ENCODE measurements at regions not wholly inside any gene's neighbourhood (a gene's known extent, or its start where the extent isn't known, plus 50 kb on each side); places are given as distances from the start of the nearest gene placed in this dataset.
A peak's percentile ranks its signal among the peaks of the same experiment; 100 is the strongest.

DNA sequence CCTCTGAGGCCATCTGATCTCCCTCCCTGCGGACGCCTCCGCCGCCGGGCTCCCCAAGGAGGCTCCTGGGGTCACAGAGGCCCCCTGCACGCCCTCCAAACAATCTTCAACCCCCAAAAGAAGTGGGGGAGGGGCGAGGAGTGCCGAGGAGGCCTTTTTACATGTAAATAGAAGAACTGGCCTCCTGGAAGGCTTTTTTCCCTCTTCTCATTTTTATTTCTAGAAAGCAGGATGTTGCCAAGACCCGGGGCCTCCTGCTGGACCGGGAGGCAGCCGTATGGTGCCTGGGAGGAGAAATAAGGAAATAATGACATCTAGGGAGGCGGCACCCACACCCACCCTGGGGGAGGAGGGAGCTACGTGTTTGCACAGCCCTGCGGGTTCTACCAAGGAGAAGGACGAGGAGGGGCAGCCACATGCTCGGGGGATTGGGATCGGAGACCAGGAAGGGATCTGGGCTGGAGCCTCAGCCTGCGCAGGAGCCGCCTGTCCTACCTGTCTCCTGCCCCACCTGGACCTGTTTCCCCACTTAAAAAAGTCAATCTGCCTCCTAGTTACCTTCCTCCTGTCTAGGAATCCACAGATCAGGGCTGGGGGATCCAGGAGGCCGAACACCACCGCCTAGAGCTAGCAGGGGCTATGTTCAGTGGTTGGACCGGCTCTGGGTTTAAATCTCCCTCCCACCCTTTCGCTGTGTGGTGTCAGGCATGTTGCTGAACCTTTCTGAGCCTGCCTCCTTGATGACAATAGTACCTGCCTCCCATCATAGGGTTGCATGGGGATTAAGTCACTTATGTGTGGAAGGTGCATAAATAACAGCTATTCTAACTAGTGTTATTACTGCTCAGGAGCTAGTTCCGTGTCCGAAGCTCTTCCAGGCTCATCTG, 175.7 kb upstream of the GSE1 start:
- Histone ChIP-seq H3K36me3 (peaks cover 3% of the 10 kb centered on the region), H3K9me3 (no peaks in the 10 kb centered on the region), H3K4me1 (peaks cover 30% of the 10 kb centered on the region), H3K4me3 (peak overlapping the region; percentile 23), H3K27ac (peak overlapping the region; percentile 58), H3K27me3 (no peaks in the 10 kb centered on the region)
- peak in 1 of 2 donors; percentile 76 for DNase-seq (ENCODE audit: low spot score in 2 of 2)
- 31% methylated on average over 19 of the region's 25 CpGs for WGBS
- TF ChIP-seq POLR2AphosphoS5 (IDR thresholded peaks at IDR 0.05): no peak
- no peak for TF ChIP-seq EP300 (IDR thresholded peaks at IDR 0.05)
- no peak for TF ChIP-seq CTCF (IDR thresholded peaks at IDR 0.05)
- no peak for TF ChIP-seq POLR2A (IDR thresholded peaks at IDR 0.05)

DNA sequence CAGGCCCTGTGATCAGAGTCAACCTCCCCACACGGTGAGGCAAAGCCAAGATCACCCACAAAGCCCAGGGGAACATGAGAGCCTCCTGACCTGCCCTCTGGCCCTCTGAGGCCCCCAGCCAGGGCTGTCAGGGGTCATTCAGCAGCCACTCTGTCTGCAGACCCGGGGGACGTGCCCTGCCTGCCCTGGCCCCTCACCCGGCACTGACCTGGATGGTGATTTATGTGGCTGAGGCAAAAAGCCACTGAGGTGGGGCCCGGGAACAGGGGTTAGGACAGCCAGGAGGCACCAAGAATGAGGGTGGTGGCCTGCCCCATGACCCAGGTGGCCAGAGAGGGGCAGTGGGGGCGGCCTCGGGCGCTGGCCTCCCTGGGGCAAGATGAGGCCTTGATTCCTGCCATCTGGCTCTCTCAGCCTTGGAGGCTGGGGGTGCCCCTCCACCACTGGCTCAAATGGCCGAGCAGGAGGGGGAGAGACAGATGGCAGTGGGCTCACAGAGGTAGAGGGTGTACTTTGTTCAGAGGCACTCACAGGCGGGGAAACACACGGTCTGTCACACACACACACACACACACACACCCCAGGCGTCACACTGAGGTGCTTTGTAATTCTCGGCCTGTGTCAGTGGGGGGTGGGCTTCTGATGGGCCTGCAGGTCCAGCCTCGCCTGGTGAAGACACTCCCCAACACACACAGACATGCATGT, 174.0 kb upstream of the GSE1 start:
- no peak overlapping the region for H3K4me3 ChIP-seq
- 93% methylated on average over 11 of the region's 14 CpGs for WGBS
- TF ChIP-seq CTCF (IDR thresholded peaks at IDR 0.05) (no peak), EP300 (IDR thresholded peaks at IDR 0.05) (no peak), POLR2AphosphoS5 (IDR thresholded peaks at IDR 0.05) (no peak), POLR2A (IDR thresholded peaks at IDR 0.05) (no peak)
- DNase-seq (ENCODE audit: low spot score in 2 of 2): no peak
- H3K27me3 ChIP-seq: no peaks in the 10 kb centered on the region
- H3K27ac ChIP-seq: no peak overlapping the region
- no peaks in the 10 kb centered on the region for H3K9me3 ChIP-seq
- H3K4me1 ChIP-seq: peaks cover 30% of the 10 kb centered on the region
- H3K36me3 ChIP-seq: peaks cover 3% of the 10 kb centered on the region

DNA sequence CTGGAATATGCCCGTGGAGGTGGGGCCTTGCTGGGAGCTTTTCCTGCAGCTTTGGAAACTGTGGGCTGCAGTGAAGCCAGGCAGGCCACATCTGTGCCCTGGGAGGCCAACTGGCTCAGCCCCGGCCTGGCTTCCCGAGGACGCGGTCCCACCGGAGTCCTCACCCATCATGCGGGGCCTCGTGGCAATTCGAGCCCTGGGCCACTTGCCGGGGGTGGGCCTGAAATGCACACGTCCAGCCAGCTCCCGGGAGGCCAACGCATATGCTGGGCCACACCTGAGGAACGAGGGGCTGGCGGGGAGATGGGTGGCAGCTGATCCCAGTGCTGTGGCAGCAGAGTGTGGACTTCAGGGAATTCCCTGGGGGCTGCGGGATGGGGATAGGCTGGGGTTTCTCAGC, 172.4 kb upstream of the GSE1 start:
- H3K27ac ChIP-seq: no peak overlapping the region
- 95% methylated on average over 11 of the region's 16 CpGs for WGBS

DNA sequence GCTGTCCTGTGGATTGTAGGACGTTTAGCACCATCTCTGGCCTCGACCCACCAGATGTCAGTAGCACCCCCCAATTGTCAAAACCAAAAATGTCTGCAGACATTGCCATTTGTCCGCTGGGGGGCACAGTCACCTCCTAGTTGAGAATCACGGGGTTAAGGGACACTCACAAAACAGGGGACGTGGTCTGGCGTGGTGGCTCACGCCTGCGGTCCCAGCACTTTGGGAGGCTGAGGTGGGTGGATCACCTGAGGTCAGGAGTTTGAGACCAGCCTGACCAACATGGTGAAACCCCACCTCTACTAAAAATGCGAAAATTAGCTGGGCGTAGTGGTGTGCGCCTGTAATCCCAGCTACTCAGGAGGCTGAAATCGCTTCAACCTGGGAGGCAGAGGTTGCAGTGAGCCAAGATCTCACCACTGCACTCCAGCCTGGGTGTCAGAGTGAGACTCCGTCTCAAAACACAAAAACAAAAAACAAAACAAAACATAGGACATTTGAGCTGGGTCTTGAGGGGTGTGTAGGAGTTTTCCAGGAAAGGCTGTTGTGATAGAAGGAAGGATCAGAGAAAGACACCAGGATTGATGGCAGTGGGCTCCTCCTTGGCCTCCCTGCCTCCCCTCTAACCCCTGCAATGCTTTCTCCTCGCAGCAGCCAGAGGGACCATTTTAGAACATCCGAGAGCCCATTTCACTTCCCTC, 171.8 kb upstream of the GSE1 start:
- no peak for TF ChIP-seq POLR2A (IDR thresholded peaks at IDR 0.05)
- no peak for TF ChIP-seq POLR2AphosphoS5 (IDR thresholded peaks at IDR 0.05)
- TF ChIP-seq EP300 (IDR thresholded peaks at IDR 0.05): no peak
- TF ChIP-seq CTCF (IDR thresholded peaks at IDR 0.05): no peak
- no peaks in the 10 kb centered on the region for H3K9me3 ChIP-seq
- no peaks in the 10 kb centered on the region for H3K27me3 ChIP-seq
- H3K36me3 ChIP-seq: peaks cover 3% of the 10 kb centered on the region
- DNase-seq (ENCODE audit: low spot score in 2 of 2): no peak
- peaks cover 35% of the 10 kb centered on the region for H3K4me1 ChIP-seq
- no peak overlapping the region for H3K27ac ChIP-seq
- no peak overlapping the region for H3K4me3 ChIP-seq
- WGBS: 87% methylated on average over 15 of the region's 15 CpGs

More for the DNA sequence above, 172.4 kb upstream of the GSE1 start:
- H3K27me3 ChIP-seq: no peaks in the 10 kb centered on the region
- H3K9me3 ChIP-seq: no peaks in the 10 kb centered on the region
- no peak overlapping the region for H3K4me3 ChIP-seq
- peaks cover 36% of the 10 kb centered on the region for H3K4me1 ChIP-seq
- no peak for TF ChIP-seq POLR2A (IDR thresholded peaks at IDR 0.05)
- TF ChIP-seq POLR2AphosphoS5 (IDR thresholded peaks at IDR 0.05): no peak
- no peak for TF ChIP-seq EP300 (IDR thresholded peaks at IDR 0.05)
- no peak for TF ChIP-seq CTCF (IDR thresholded peaks at IDR 0.05)
- H3K36me3 ChIP-seq: peaks cover 3% of the 10 kb centered on the region
- DNase-seq (ENCODE audit: low spot score in 2 of 2): no peak
